Erythroblast (primary cell): ENCODE measurements at regions not wholly inside any gene's neighbourhood (a gene's known extent, or its start where the extent isn't known, plus 50 kb on each side); places are given as distances from the start of the nearest gene placed in this dataset.

Experiments used
- DNase-seq, 2 experiments: peaks; one replicate each; lab custom pipeline; 2025; lab: John Stamatoyannopoulos, UW
- GATA1 ChIP-seq: IDR thresholded peaks from 2 replicates; pipeline ENCODE4 v1.6.1; 2011; ENCODE audit warnings: low read depth, mild to moderate bottlenecking, control low read depth, low read length, moderate library complexity
- POLR2A ChIP-seq: IDR thresholded peaks from 2 replicates; pipeline ENCODE4 v1.6.1; 2011; ENCODE audit warnings: mild to moderate bottlenecking, low read length

GRCh38 chr10:52911163-52911562, 138.6 kb upstream of the MBL2 start:
- TF ChIP-seq POLR2A (no peak), GATA1 (no peak)
- DNase-seq, result no peak

DNA sequence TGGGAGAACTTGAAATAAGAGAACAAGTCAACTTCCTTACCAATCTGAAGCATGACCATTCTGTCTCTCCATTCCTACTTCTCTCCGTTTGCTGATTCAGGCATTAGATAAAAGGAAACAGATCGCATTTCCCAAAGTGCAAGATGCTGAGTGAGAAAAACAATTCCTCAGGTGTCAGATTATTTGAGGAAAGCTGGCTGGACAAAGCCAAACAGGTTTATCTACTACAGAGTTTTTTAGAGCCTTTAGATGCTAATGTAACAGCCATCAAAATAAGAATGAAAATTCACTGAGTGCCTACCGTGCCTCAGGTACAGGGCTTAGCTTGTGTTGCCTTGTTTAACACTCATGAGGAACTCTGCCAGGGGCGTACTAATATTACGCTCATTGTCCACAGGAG, 135.9 kb upstream of the MBL2 start:
- TF ChIP-seq GATA1 (no peak), POLR2A (no peak)
- DNase-seq, result no peak

- no peak for DNase-seq
- no peak for TF ChIP-seq GATA1
- TF ChIP-seq POLR2A, result no peak
Observed at GRCh38 chr10:52906046-52906445, 133.5 kb upstream of the MBL2 start.

DNA sequence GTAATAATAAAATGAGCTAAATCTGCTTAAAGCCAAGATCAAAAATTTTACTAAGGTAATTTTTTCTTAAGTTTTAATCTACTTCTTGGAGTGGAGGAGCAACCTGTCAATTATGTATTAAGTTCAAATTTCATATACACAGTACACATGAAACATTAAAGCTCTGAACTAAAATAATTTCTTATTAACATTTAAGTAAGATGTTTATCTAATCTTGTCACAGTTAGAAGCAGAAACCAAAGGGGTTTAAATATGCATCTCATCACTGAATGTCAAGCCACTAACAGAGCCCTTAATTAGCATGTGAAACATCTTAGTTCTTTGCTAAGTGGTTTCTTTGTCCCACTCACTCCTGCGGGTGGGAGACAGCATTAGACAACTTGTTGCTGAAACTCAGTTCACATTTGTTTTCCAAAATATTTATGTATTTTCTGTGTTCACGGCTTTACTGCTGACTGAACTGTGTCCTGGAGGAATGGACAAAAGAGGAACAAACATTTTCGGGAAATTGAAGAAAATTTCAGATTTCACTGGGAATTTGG, 130.9 kb upstream of the MBL2 start:
- DNase-seq, result no peak
- TF ChIP-seq POLR2A (no peak), GATA1 (no peak)

DNA sequence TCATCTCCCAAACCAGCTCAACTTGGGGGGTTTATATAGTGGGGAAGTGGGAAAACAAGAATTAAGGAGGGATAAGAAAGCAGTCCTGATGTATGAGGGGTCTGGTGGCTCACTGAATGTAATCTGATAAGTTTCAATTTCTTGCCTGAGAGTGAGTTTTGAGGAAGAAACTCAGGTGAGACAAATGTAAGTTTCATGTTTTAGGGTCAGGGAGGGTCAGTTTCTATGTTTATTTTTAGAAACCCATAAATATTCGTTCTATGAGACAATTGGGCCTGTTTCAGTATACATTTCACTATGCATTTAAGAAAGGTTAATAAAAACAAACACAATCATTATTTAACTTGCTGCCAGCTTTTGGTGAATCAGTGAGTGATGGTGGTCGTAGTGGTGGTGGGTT, 128.0 kb upstream of the MBL2 start:
- TF ChIP-seq POLR2A, result no peak
- TF ChIP-seq GATA1, result no peak
- no peak for DNase-seq

GRCh38 chr10:52897162-52897561, 124.6 kb upstream of the MBL2 start:
- TF ChIP-seq POLR2A, result no peak
- TF ChIP-seq GATA1, result no peak
- DNase-seq, result no peak

DNA sequence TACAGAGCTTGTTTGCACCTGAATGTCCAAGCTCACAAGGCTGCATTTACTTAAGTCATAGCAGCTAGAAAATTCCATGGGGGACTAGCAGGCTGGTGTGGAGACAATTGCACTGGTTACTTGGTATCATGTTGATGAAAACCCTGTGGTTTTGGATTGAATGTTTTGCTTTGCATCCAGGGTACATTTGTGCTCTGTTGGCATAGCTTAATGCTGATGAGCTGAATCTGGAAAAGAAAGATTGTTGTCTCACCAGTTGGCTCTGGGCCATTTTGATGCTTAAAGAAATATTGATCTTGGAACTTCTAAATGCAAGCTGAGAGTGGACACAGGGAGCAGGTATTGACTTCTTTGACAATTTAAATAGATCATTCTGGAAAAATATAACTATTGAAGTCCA, 122.5 kb upstream of the MBL2 start:
- no peak for DNase-seq
- no peak for TF ChIP-seq GATA1
- no peak for TF ChIP-seq POLR2A

DNA sequence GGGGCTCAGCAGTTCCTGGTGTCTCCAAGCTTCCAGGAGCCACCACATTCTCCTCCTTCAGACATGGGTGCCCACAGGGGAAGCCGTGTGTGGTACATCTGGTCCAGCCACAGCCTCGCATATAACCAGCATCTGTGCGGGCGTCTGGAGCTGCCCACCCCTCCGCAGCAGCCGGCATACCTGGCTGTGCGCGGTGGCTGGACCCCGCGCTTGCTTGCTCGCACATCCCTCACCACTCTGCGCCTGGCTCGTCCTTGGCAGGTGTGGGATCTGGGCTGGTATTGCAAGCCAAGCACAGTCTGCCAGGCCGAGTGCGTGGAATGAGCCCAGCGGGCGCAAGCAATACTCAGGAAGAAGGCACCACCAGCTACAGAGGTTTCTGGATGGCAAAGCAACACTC, 117.7 kb upstream of the MBL2 start:
- TF ChIP-seq POLR2A, result no peak
- no peak for TF ChIP-seq GATA1
- no peak for DNase-seq

GRCh38 chr10:52889611-52890010, 117.0 kb upstream of the MBL2 start:
- DNase-seq, result no peak
- TF ChIP-seq POLR2A (no peak), GATA1 (no peak)

GRCh38 chr10:52883996-52884871, 111.7 kb upstream of the MBL2 start:
- TF ChIP-seq GATA1, result no peak
- no peak for TF ChIP-seq POLR2A
- peak; percentile 53 to 68 for DNase-seq

- no peak for DNase-seq
- TF ChIP-seq GATA1 (no peak), POLR2A (no peak)
Observed at GRCh38 chr10:52879091-52879807, 106.7 kb upstream of the MBL2 start.

- TF ChIP-seq POLR2A (no peak), GATA1 (no peak)
- DNase-seq, result peak in 1 of 2 experiments; percentile 32
Observed at GRCh38 chr10:52877451-52877850, 104.9 kb upstream of the MBL2 start.

DNA sequence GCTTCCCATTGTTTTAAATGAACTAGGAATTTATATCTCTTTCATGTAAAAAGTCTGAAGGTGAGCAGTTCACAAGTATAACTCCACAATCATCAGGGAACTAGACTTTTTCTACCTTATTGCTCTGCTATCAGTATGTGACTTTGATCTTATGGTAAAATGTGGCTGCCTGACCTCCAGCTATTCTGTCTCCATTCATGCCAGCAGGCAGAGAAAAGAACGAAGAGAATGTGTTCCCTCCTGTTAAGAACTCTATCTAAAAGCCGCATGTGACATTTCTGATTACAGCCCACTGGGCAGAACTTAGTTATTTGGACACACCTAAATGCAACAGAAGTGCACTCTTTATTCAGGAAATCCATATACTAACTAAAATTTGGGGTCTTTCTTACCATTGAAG, 102.8 kb upstream of the MBL2 start:
- DNase-seq, result peak; percentile 25 to 74
- TF ChIP-seq POLR2A, result no peak

DNA sequence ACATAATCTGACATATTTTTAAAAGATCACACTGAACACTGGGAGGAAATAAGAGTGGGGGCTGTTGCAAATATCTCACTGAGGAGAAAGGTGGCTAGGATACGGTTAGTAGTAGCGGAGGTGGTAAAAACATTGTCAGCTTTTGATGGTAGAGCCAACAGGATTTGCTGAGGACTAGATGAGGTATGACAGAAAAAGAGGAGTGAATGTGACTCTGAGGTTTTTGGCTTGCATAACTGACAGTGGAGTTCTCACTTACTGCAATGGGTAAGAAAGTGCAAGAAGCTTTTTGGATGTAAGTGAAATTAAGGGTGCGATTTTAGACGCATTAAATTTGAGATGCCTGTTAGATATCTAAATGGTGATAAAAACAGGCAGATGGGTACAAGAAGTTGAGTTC, 102.0 kb upstream of the MBL2 start:
- TF ChIP-seq GATA1 (no peak), POLR2A (no peak)
- no peak for DNase-seq
